Embryonic facial prominence (tissue), 1 donor: ENCODE measurements at regions not wholly inside any gene's neighbourhood (a gene's known extent, or its start where the extent isn't known, plus 50 kb on each side); places are given as distances from the start of the nearest gene placed in this dataset.
"Not testable (repeated sequence)": the region's sequence is repeated elsewhere in the genome, so short reads cannot be mapped to it uniquely, and the experiment has no call there.

Experiments
- DNase-seq: peaks from one replicate; pipeline ENCODE4 v3.0.0-alpha.2; 2016; ENCODE audit errors: extremely low spot score

GRCh38 chr1:176396604-176397395 is 66.2 kb upstream of the PAPPA2 start:
- not testable (repeated sequence) for DNase-seq

GRCh38 chr1:176391621-176392020 is 71.4 kb upstream of the PAPPA2 start:
- DNase-seq = no peak

- DNase-seq = no peak
Observed at GRCh38 chr1:176384841-176385240, 78.1 kb upstream of the PAPPA2 start.

- DNase-seq = no peak
Observed at GRCh38 chr1:176382163-176382562, 80.8 kb upstream of the PAPPA2 start.

GRCh38 chr1:176379626-176380339 is 83.2 kb upstream of the PAPPA2 start:
- DNase-seq = no peak

GRCh38 chr1:176374967-176375569 is 87.9 kb upstream of the PAPPA2 start:
- DNase-seq = peak; percentile 10

- DNase-seq = no peak
Observed at GRCh38 chr1:176364236-176364905, 98.6 kb upstream of the PAPPA2 start.

GRCh38 chr1:176349135-176349715 is 113.8 kb upstream of the PAPPA2 start:
- DNase-seq = not testable (repeated sequence)

- DNase-seq = no peak
Observed at GRCh38 chr1:176341656-176342055, 121.3 kb upstream of the PAPPA2 start.

- DNase-seq = no peak
Observed at GRCh38 chr1:176338877-176339276, 124.1 kb upstream of the PAPPA2 start.

GRCh38 chr1:176330782-176331181 is 123.7 kb upstream of the COP1 start:
- DNase-seq = no peak

- DNase-seq = no peak
Observed at GRCh38 chr1:176325664-176326063, 118.6 kb upstream of the COP1 start.

GRCh38 chr1:176323472-176323871 is 116.4 kb upstream of the COP1 start:
- no peak for DNase-seq

- no peak for DNase-seq
Observed at GRCh38 chr1:176315519-176316220, 108.6 kb upstream of the COP1 start.

- not testable (repeated sequence) for DNase-seq
Observed at GRCh38 chr1:176296602-176297001, 89.5 kb upstream of the COP1 start.

- no peak for DNase-seq
Observed at GRCh38 chr1:176285996-176286395, 78.9 kb upstream of the COP1 start.

- DNase-seq = no peak
Observed at GRCh38 chr1:176271572-176271971, 64.5 kb upstream of the COP1 start.
